ENCODE measurements at regions not wholly inside any gene's neighbourhood (a gene's known extent, or its start where the extent isn't known, plus 50 kb on each side); places are given as distances from the start of the nearest gene placed in this dataset.

DNA sequence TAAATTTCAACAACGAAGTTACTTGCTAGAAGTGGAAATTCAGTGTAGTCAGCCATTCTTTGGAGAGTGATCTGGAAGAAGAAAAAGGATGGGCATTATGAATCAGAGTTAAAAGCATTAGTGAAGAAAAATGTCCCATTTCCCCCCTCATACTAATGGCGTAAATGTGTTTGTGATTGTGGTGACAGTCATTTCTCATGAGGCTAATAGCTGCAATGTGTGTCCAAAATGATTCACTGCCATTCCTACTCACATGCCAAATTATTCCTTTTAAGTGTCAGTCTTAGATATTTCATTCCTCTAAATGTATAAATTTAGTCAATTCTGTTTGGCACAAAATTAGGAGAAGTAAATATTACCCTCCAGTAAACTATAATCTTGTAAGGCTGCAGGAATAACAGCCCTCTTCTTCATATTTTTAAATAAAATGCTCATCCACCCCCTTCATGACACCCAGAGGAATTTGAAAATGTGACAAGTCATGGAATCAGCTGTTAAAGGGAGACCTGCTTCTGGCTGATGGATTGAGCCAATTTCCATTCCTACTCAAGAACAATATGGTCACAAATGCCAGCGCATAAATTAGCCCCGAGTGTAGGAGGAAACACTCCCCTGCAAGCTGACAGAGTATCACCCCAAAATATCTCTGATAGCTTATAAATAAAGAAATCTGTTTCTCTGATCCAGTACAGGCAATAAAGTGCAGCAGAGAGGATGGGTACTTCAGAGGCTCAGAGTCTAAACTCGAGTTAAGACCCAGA lies 912.3 kb upstream of the SEL1L start:
- no peak for TF ChIP-seq SIN3A (IDR thresholded peaks at IDR 0.05; ENCODE audit: borderline replicate concordance, insufficient read depth, low read length)
- TF ChIP-seq POLR2AphosphoS5 (IDR thresholded peaks at IDR 0.05; ENCODE audit: low read depth, low read length), result no peak
